ENCODE measurements at regions not wholly inside any gene's neighbourhood (a gene's known extent, or its start where the extent isn't known, plus 50 kb on each side); places are given as distances from the start of the nearest gene placed in this dataset.
"Not testable (repeated sequence)": the region's sequence is repeated elsewhere in the genome, so short reads cannot be mapped to it uniquely, and the experiment has no call there.

GRCh38 chr2:231644426-231644825 is 51.8 kb downstream of the TEX44 start:
- no peak for DNase-seq

- DNase-seq = no peak
Measured at GRCh38 chr2:231646476-231646875, 53.8 kb downstream of the TEX44 start.

- peak; percentile 24 for DNase-seq
Measured at GRCh38 chr2:231648579-231649174, 56.0 kb downstream of the TEX44 start.

GRCh38 chr2:231651561-231651960 is 56.8 kb upstream of the PTMA start:
- DNase-seq = not testable (repeated sequence)

- DNase-seq = no peak
Measured at GRCh38 chr2:231655488-231655887, 52.8 kb upstream of the PTMA start.

- DNase-seq = no peak
Measured at GRCh38 chr2:231655894-231656293, 52.4 kb upstream of the PTMA start.

Measured in NCI-H2081 treated with DMSO at 0.1 percent for 48 hours (cell line).